Activated CD4-positive, alpha-beta T cell treated with anti-CD3 and anti-CD28 coated beads, Interleukin-2, amount 10 ng/mL, durations not matched to agents 7 days and 5 days (primary cell): ENCODE measurements at regions not wholly inside any gene's neighbourhood (a gene's known extent, or its start where the extent isn't known, plus 50 kb on each side); places are given as distances from the start of the nearest gene placed in this dataset.
"Not testable (repeated sequence)": the region's sequence is repeated elsewhere in the genome, so short reads cannot be mapped to it uniquely, and the experiment has no call there.

ENCODE experiments used
- CTCF ChIA-PET: fragments of 350-600 bp; sonication (Branson Sonifier 250); formaldehyde crosslinking; loops from one replicate; lab custom pipeline; 2021; ENCODE audit warnings: antibody characterized with exemption; lab: Charles Lee
- POLR2A ChIA-PET: fragments of 350-600 bp; sonication (Branson Sonifier 250); formaldehyde crosslinking; loops from one replicate; lab custom pipeline; 2021; ENCODE audit warnings: antibody characterized with exemption; lab: Charles Lee
- DNase-seq: peaks from one replicate; pipeline ENCODE4 v3.0.0-alpha.2; 2020
- H3K27ac Mint-ChIP-seq: one replicate; pipeline ENCODE4 v1.8.0; 2021; ENCODE audit warnings: mild to moderate bottlenecking, moderate library complexity, mixed read lengths
- H3K27me3 Mint-ChIP-seq: one replicate; pipeline ENCODE4 v1.8.0; 2021; ENCODE audit warnings: mixed read lengths
- H3K36me3 Mint-ChIP-seq: one replicate; pipeline ENCODE4 v1.8.0; 2021; ENCODE audit warnings: low read depth, mixed read lengths
- H3K4me1 Mint-ChIP-seq: one replicate; pipeline ENCODE4 v1.8.0; 2021; ENCODE audit warnings: mixed read lengths
- H3K4me3 Mint-ChIP-seq: one replicate; pipeline ENCODE4 v1.8.0; 2021; ENCODE audit warnings: mild to moderate bottlenecking, moderate library complexity, mixed read lengths
- H3K9me3 Mint-ChIP-seq: one replicate; pipeline ENCODE4 v1.8.0; 2021; ENCODE audit warnings: mixed read lengths

GRCh38 chr16:60452646-60453045 is 1583.6 kb downstream of the CDH8 start:
- POLR2A ChIA-PET: no interaction called here
- DNase-seq: no peak
- H3K27me3 Mint-ChIP-seq: no peaks in the 10 kb centered on the region
- H3K36me3 Mint-ChIP-seq: no peaks in the 10 kb centered on the region
- no peak overlapping the region for H3K4me3 Mint-ChIP-seq
- CTCF ChIA-PET: no interaction called here
- peaks cover 8% of the 10 kb centered on the region for H3K9me3 Mint-ChIP-seq
- no peaks in the 10 kb centered on the region for H3K4me1 Mint-ChIP-seq
- H3K27ac Mint-ChIP-seq: no peak overlapping the region

GRCh38 chr16:60438894-60439293 is 1597.3 kb downstream of the CDH8 start:
- ChIA-PET CTCF (no interaction called here), POLR2A (no interaction called here)
- DNase-seq: no peak
- H3K36me3 Mint-ChIP-seq: no peaks in the 10 kb centered on the region
- H3K27me3 Mint-ChIP-seq: no peaks in the 10 kb centered on the region
- H3K4me3 Mint-ChIP-seq: no peak overlapping the region
- H3K27ac Mint-ChIP-seq: no peak overlapping the region
- no peaks in the 10 kb centered on the region for H3K9me3 Mint-ChIP-seq
- H3K4me1 Mint-ChIP-seq: no peaks in the 10 kb centered on the region

GRCh38 chr16:60432472-60432871 is 1603.8 kb downstream of the CDH8 start:
- CTCF ChIA-PET: interaction anchor here (0.5 kb wide), 1 partner anchor 166 kb away, joined by 4 read pairs; no protein-coding TSS in a partner anchor
- no peaks in the 10 kb centered on the region for H3K36me3 Mint-ChIP-seq
- no peaks in the 10 kb centered on the region for H3K4me1 Mint-ChIP-seq
- no peak overlapping the region for H3K4me3 Mint-ChIP-seq
- H3K27me3 Mint-ChIP-seq: no peaks in the 10 kb centered on the region
- POLR2A ChIA-PET: no interaction called here
- DNase-seq: no peak
- H3K27ac Mint-ChIP-seq: no peak overlapping the region
- peaks cover 11% of the 10 kb centered on the region for H3K9me3 Mint-ChIP-seq

- no peak overlapping the region for H3K4me3 Mint-ChIP-seq
- no peaks in the 10 kb centered on the region for H3K36me3 Mint-ChIP-seq
- H3K27ac Mint-ChIP-seq: no peak overlapping the region
- POLR2A ChIA-PET: no interaction called here
- no peak for DNase-seq
- no peaks in the 10 kb centered on the region for H3K4me1 Mint-ChIP-seq
- CTCF ChIA-PET: no interaction called here
- no peaks in the 10 kb centered on the region for H3K27me3 Mint-ChIP-seq
- H3K9me3 Mint-ChIP-seq: peaks cover 16% of the 10 kb centered on the region
Measured at GRCh38 chr16:60419859-60420258, 1616.4 kb downstream of the CDH8 start.

- Mint-ChIP-seq H3K27me3 (no peaks in the 10 kb centered on the region), H3K36me3 (no peaks in the 10 kb centered on the region), H3K27ac (no peak overlapping the region), H3K4me1 (no peaks in the 10 kb centered on the region), H3K4me3 (no peak overlapping the region), H3K9me3 (peaks cover 17% of the 10 kb centered on the region)
- no peak for DNase-seq
- POLR2A ChIA-PET: interaction anchor here (0.7 kb wide), 1 partner anchor 1419 kb away, joined by 3 read pairs; no protein-coding TSS in a partner anchor
- CTCF ChIA-PET: no interaction called here
Measured at GRCh38 chr16:60414613-60415012, 1621.6 kb downstream of the CDH8 start.

- no peaks in the 10 kb centered on the region for H3K4me1 Mint-ChIP-seq
- DNase-seq: no peak
- H3K4me3 Mint-ChIP-seq: no peak overlapping the region
- no peaks in the 10 kb centered on the region for H3K36me3 Mint-ChIP-seq
- POLR2A ChIA-PET: no interaction called here
- H3K27ac Mint-ChIP-seq: no peak overlapping the region
- peaks cover 18% of the 10 kb centered on the region for H3K9me3 Mint-ChIP-seq
- H3K27me3 Mint-ChIP-seq: no peaks in the 10 kb centered on the region
- CTCF ChIA-PET: no interaction called here
Measured at GRCh38 chr16:60413969-60414368, 1622.3 kb downstream of the CDH8 start.

- Mint-ChIP-seq H3K4me1 (no peaks in the 10 kb centered on the region), H3K27me3 (no peaks in the 10 kb centered on the region), H3K4me3 (no peak overlapping the region), H3K9me3 (peaks cover 21% of the 10 kb centered on the region), H3K36me3 (no peaks in the 10 kb centered on the region), H3K27ac (no peak overlapping the region)
- no peak for DNase-seq
- ChIA-PET CTCF (no interaction called here), POLR2A (no interaction called here)
Measured at GRCh38 chr16:60407606-60408005, 1628.6 kb downstream of the CDH8 start.

- no peaks in the 10 kb centered on the region for H3K36me3 Mint-ChIP-seq
- ChIA-PET POLR2A (no interaction called here), CTCF (no interaction called here)
- no peak overlapping the region for H3K4me3 Mint-ChIP-seq
- H3K9me3 Mint-ChIP-seq: peaks cover 20% of the 10 kb centered on the region
- no peaks in the 10 kb centered on the region for H3K27me3 Mint-ChIP-seq
- DNase-seq: no peak
- no peak overlapping the region for H3K27ac Mint-ChIP-seq
- H3K4me1 Mint-ChIP-seq: no peaks in the 10 kb centered on the region
Measured at GRCh38 chr16:60407034-60407433, 1629.2 kb downstream of the CDH8 start.

- Mint-ChIP-seq H3K9me3 (peaks cover 27% of the 10 kb centered on the region), H3K4me3 (no peak overlapping the region), H3K27ac (no peak overlapping the region), H3K27me3 (no peaks in the 10 kb centered on the region), H3K4me1 (no peaks in the 10 kb centered on the region), H3K36me3 (no peaks in the 10 kb centered on the region)
- DNase-seq: no peak
- ChIA-PET POLR2A (no interaction called here), CTCF (no interaction called here)
Measured at GRCh38 chr16:60405286-60405685, 1631.0 kb downstream of the CDH8 start.

GRCh38 chr16:60404401-60404800 is 1631.8 kb downstream of the CDH8 start:
- H3K9me3 Mint-ChIP-seq: peaks cover 25% of the 10 kb centered on the region
- no peaks in the 10 kb centered on the region for H3K4me1 Mint-ChIP-seq
- H3K4me3 Mint-ChIP-seq: no peak overlapping the region
- H3K36me3 Mint-ChIP-seq: no peaks in the 10 kb centered on the region
- DNase-seq: no peak
- H3K27ac Mint-ChIP-seq: no peak overlapping the region
- no peaks in the 10 kb centered on the region for H3K27me3 Mint-ChIP-seq
- POLR2A ChIA-PET: no interaction called here
- CTCF ChIA-PET: interaction anchor here (0.6 kb wide), 1 partner anchor 1212 kb away, joined by 3 read pairs; no protein-coding TSS in a partner anchor

GRCh38 chr16:60402941-60403340 is 1633.3 kb downstream of the CDH8 start:
- H3K4me3 Mint-ChIP-seq, POLR2A ChIA-PET, CTCF ChIA-PET, H3K4me1 Mint-ChIP-seq, H3K27ac Mint-ChIP-seq, DNase-seq, H3K27me3 Mint-ChIP-seq, H3K36me3 Mint-ChIP-seq: not testable (repeated sequence)
- peaks cover 25% of the 10 kb centered on the region for H3K9me3 Mint-ChIP-seq

GRCh38 chr16:60392380-60392779 is 1643.9 kb downstream of the CDH8 start:
- peaks cover 8% of the 10 kb centered on the region for H3K9me3 Mint-ChIP-seq
- DNase-seq: no peak
- H3K27ac Mint-ChIP-seq: no peak overlapping the region
- no peaks in the 10 kb centered on the region for H3K4me1 Mint-ChIP-seq
- H3K27me3 Mint-ChIP-seq: no peaks in the 10 kb centered on the region
- POLR2A ChIA-PET: no interaction called here
- CTCF ChIA-PET: no interaction called here
- no peaks in the 10 kb centered on the region for H3K36me3 Mint-ChIP-seq
- H3K4me3 Mint-ChIP-seq: no peak overlapping the region

- DNase-seq: no peak
- H3K9me3 Mint-ChIP-seq: peaks cover 9% of the 10 kb centered on the region
- ChIA-PET CTCF (interaction anchor here (0.6 kb wide), 1 partner anchor 184 kb away, joined by 3 read pairs; no protein-coding TSS in a partner anchor), POLR2A (no interaction called here)
- no peak overlapping the region for H3K4me3 Mint-ChIP-seq
- no peak overlapping the region for H3K27ac Mint-ChIP-seq
- H3K27me3 Mint-ChIP-seq: no peaks in the 10 kb centered on the region
- no peaks in the 10 kb centered on the region for H3K4me1 Mint-ChIP-seq
- H3K36me3 Mint-ChIP-seq: no peaks in the 10 kb centered on the region
Measured at GRCh38 chr16:60371591-60371990, 1637.5 kb upstream of the GOT2 start.

- H3K36me3 Mint-ChIP-seq: no peaks in the 10 kb centered on the region
- H3K27me3 Mint-ChIP-seq: no peaks in the 10 kb centered on the region
- H3K4me3 Mint-ChIP-seq: no peak overlapping the region
- no peak for DNase-seq
- no peaks in the 10 kb centered on the region for H3K4me1 Mint-ChIP-seq
- no peak overlapping the region for H3K27ac Mint-ChIP-seq
- H3K9me3 Mint-ChIP-seq: peaks cover 5% of the 10 kb centered on the region
- ChIA-PET CTCF (no interaction called here), POLR2A (no interaction called here)
Measured at GRCh38 chr16:60367739-60368138, 1633.6 kb upstream of the GOT2 start.
